ENCODE measurements at regions not wholly inside any gene's neighbourhood (a gene's known extent, or its start where the extent isn't known, plus 50 kb on each side); places are given as distances from the start of the nearest gene placed in this dataset.

DNA sequence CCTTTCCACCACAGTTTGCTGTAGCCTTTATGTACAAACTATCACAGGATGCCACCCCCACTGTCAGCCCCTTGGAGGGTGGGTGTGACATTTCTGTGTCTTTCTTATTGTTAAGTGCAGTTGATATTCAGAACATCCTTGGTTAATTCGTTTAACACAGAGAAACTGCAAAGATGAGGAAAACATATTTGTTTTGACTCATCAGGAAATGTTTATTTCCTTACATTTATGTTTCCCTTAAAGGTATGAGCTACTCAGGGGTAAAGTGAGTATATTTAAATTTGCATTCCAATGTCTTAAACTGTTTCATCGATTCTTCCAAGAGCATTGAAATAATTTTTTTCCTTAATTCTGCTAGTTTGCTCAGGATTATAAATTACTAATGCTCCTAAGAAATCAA lies 243.4 kb downstream of the RDH14 start:
- TF ChIP-seq, protein P1, sequence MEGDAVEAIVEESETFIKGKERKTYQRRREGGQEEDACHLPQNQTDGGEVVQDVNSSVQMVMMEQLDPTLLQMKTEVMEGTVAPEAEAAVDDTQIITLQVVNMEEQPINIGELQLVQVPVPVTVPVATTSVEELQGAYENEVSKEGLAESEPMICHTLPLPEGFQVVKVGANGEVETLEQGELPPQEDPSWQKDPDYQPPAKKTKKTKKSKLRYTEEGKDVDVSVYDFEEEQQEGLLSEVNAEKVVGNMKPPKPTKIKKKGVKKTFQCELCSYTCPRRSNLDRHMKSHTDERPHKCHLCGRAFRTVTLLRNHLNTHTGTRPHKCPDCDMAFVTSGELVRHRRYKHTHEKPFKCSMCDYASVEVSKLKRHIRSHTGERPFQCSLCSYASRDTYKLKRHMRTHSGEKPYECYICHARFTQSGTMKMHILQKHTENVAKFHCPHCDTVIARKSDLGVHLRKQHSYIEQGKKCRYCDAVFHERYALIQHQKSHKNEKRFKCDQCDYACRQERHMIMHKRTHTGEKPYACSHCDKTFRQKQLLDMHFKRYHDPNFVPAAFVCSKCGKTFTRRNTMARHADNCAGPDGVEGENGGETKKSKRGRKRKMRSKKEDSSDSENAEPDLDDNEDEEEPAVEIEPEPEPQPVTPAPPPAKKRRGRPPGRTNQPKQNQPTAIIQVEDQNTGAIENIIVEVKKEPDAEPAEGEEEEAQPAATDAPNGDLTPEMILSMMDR (IDR thresholded peaks at IDR 0.05): no peak
- TF ChIP-seq POLR2A (IDR thresholded peaks at IDR 0.05): no peak
